ENCODE measurements at regions not wholly inside any gene's neighbourhood (a gene's known extent, or its start where the extent isn't known, plus 50 kb on each side); places are given as distances from the start of the nearest gene placed in this dataset.

DNA sequence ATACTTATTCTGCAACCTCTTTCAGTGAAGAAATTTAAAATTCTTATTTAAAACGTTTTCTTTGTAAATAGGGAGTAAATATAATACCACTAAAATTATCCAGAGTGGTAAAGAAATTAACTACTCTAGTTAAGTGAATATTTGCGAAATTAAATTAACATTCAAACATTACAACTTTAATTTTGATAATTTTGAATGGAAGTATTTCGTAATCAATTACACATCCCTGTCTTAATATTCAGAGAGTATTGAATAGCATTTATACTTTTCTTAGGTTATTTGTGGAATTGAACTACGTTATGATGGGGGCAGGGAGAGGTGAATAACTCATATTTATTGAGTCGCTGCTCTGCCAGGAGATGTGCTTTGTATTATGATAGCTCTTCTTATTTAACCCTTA, 96.3 kb upstream of the KIF26B start:
- TF ChIP-seq, protein P1, sequence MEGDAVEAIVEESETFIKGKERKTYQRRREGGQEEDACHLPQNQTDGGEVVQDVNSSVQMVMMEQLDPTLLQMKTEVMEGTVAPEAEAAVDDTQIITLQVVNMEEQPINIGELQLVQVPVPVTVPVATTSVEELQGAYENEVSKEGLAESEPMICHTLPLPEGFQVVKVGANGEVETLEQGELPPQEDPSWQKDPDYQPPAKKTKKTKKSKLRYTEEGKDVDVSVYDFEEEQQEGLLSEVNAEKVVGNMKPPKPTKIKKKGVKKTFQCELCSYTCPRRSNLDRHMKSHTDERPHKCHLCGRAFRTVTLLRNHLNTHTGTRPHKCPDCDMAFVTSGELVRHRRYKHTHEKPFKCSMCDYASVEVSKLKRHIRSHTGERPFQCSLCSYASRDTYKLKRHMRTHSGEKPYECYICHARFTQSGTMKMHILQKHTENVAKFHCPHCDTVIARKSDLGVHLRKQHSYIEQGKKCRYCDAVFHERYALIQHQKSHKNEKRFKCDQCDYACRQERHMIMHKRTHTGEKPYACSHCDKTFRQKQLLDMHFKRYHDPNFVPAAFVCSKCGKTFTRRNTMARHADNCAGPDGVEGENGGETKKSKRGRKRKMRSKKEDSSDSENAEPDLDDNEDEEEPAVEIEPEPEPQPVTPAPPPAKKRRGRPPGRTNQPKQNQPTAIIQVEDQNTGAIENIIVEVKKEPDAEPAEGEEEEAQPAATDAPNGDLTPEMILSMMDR (IDR thresholded peaks at IDR 0.05) = no peak
- no peak for TF ChIP-seq ZFX (IDR thresholded peaks at IDR 0.05; ENCODE audit: borderline replicate concordance)
